HL-60/S4 treated with phorbol 12-myristate 13-acetate at 8.2 ng/mL for 4 days and 3 days (cell line): ENCODE measurements at regions not wholly inside any gene's neighbourhood (a gene's known extent, or its start where the extent isn't known, plus 50 kb on each side); places are given as distances from the start of the nearest gene placed in this dataset.

ENCODE experiments used
- in situ Hi-C: fragments of 300-500 bp; cut with MboI; formaldehyde crosslinking; loops from 2 replicates; pipeline ENCODE4 v1.15.0; 2022; ENCODE audit warnings: low sequenced_read_pairs

- in situ Hi-C loops, result no loop called here
These were observed 200.9 kb downstream of the GADD45G start for GRCh38 chr9:89805571-89806292.

GRCh38 chr9:89806371-89807100, 201.7 kb downstream of the GADD45G start:
- in situ Hi-C loops, result no loop called here

GRCh38 chr9:89807101-89807395, 202.2 kb downstream of the GADD45G start:
- in situ Hi-C loops, result no loop called here

GRCh38 chr9:89807682-89808075, 202.9 kb downstream of the GADD45G start:
- in situ Hi-C loops, result no loop called here

- in situ Hi-C loops, result no loop called here
These were observed 203.4 kb downstream of the GADD45G start for GRCh38 chr9:89808076-89808755.

- in situ Hi-C loops, result no loop called here
These were observed 204.0 kb downstream of the GADD45G start for GRCh38 chr9:89808756-89809181.

- in situ Hi-C loops, result no loop called here
These were observed 205.6 kb downstream of the GADD45G start for GRCh38 chr9:89810431-89810830.

- in situ Hi-C loops, result no loop called here
These were observed 206.5 kb downstream of the GADD45G start for GRCh38 chr9:89811356-89811755.

GRCh38 chr9:89811886-89812450, 207.2 kb downstream of the GADD45G start:
- in situ Hi-C loops, result no loop called here

- in situ Hi-C loops, result no loop called here
These were observed 207.9 kb downstream of the GADD45G start for GRCh38 chr9:89812556-89813181.

- in situ Hi-C loops, result no loop called here
These were observed 208.7 kb downstream of the GADD45G start for GRCh38 chr9:89813482-89813881.

- in situ Hi-C loops, result no loop called here
These were observed 209.7 kb downstream of the GADD45G start for GRCh38 chr9:89814340-89815040.

- in situ Hi-C loops, result no loop called here
These were observed 210.5 kb downstream of the GADD45G start for GRCh38 chr9:89815061-89815902.

GRCh38 chr9:89815903-89816573, 211.2 kb downstream of the GADD45G start:
- in situ Hi-C loops, result no loop called here

- in situ Hi-C loops, result no loop called here
These were observed 212.5 kb downstream of the GADD45G start for GRCh38 chr9:89817151-89817950.

- in situ Hi-C loops, result no loop called here
These were observed 215.5 kb downstream of the GADD45G start for GRCh38 chr9:89820337-89820736.

GRCh38 chr9:89821081-89821480, 216.3 kb downstream of the GADD45G start:
- in situ Hi-C loops, result no loop called here

- in situ Hi-C loops, result no loop called here
These were observed 218.2 kb downstream of the GADD45G start for GRCh38 chr9:89822996-89823395.
